GM12891 (cell line): ENCODE measurements at regions not wholly inside any gene's neighbourhood (a gene's known extent, or its start where the extent isn't known, plus 50 kb on each side); places are given as distances from the start of the nearest gene placed in this dataset.

Source experiments
- DNase-seq: peaks from one replicate; pipeline ENCODE4 v3.0.0; 2011; ENCODE audit warnings: low spot score; ENCODE audit not compliant: insufficient read length
- FAIRE-seq: peaks from 2 replicates; lab custom pipeline; 2011; peaks lifted over from hg19 to GRCh38; lab: Jason Lieb, UNC
- PAX5 ChIP-seq: IDR thresholded peaks from 2 replicates; pipeline ENCODE4 v1.6.1; 2011; ENCODE audit warnings: low read length, moderate library complexity, mild to moderate bottlenecking; ENCODE audit not compliant: insufficient read depth, severe bottlenecking
- POLR2A ChIP-seq: IDR thresholded peaks from 2 replicates; pipeline ENCODE4 v1.6.1; 2011; ENCODE audit warnings: low read depth, low read length, control low read depth
- POLR2AphosphoS5 ChIP-seq: IDR thresholded peaks from 2 replicates; pipeline ENCODE4 v1.6.1; 2011; ENCODE audit warnings: low read depth, low read length, control low read depth
- POU2F2 ChIP-seq: IDR thresholded peaks from 2 replicates; pipeline ENCODE4 v1.6.1; 2011; ENCODE audit warnings: low read depth, mild to moderate bottlenecking, control low read depth, low read length, moderate library complexity
- SPI1 ChIP-seq: IDR thresholded peaks from 2 replicates; pipeline ENCODE4 v1.6.1; 2011; ENCODE audit warnings: low read depth, low read length, control low read depth
- TAF1 ChIP-seq: IDR thresholded peaks from 2 replicates; pipeline ENCODE4 v1.6.1; 2011; ENCODE audit warnings: low read depth, low read length, control low read depth

DNA sequence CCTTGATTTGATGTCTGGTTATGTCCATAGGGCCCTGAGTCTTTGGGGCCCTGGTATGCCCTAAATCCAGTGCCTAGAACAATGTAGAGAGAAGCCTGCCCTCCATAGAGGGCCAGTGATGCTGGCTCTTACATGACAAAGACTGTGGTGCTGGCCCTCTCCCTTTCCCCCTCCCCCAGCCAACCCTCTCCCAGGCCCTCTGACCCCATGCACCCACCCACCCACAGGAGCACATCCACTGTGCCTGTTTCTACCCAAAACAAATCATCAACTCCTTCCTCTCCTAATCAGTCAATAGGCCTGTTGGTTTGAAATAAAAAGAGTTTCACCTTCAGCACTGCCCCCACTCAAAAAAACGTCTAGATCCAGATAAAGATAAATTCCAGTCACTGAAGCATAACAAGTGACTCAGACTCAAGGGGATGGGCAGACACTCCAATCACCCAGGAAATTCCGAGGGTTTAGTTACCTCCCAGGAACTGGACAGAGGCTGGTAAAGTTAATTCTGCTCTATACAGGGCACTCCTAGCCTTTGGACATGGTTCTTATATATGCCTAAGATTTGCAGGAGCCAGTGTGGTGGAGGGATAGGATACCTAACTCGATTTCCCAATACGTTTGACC is 144.8 kb upstream of the VANGL1 start:
- no peak for TF ChIP-seq POLR2A
- TF ChIP-seq SPI1 = no peak
- no peak for TF ChIP-seq POLR2AphosphoS5
- TF ChIP-seq TAF1 = no peak
- no peak for TF ChIP-seq PAX5
- TF ChIP-seq POU2F2 = no peak
- FAIRE-seq (no peak), DNase-seq (no peak)

DNA sequence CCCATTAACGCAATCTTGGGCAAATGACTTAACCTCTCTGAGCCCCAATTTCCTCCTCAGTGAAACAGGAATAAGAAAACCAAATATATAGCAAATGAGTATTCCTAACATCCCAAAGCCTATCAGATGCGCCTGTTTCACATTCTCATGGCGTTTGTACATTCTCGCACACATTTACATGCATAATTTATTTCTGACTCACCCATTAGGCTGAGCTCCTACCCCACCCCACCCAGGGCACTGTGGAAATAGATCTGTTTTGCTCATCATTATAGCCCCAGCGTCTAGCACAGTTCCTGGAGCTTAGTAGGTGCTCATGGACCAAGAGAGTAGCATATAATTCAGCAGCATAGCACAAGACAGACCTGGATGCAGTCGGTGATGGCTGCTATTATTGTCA is 146.1 kb upstream of the VANGL1 start:
- no peak for TF ChIP-seq POU2F2
- no peak for TF ChIP-seq PAX5
- TF ChIP-seq POLR2AphosphoS5 = no peak
- TF ChIP-seq SPI1 = no peak
- no peak for TF ChIP-seq POLR2A
- TF ChIP-seq TAF1 = no peak
- DNase-seq (no peak), FAIRE-seq (no peak)

DNA sequence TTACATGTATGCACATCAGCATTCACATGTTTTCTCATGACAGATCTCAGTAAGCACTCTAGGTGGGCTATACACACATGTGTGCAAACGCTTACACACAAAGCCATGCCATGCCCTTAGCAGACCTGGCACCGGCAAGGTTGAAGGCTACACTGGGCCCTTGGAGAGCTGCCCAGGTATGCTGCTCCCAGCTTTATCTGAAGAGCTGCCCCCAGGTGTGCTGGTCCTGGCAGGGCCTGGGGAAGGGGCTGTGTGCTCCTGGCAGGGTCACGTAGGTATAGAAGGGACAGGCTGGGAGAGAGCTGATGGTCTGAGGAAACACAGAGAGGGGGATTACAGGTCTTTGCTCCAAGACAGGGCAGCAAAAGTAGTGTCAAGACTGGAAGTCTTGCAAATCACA is 146.7 kb upstream of the VANGL1 start:
- DNase-seq (no peak), FAIRE-seq (no peak)
- TF ChIP-seq POLR2A = no peak
- TF ChIP-seq SPI1 = no peak
- no peak for TF ChIP-seq POU2F2
- no peak for TF ChIP-seq PAX5
- TF ChIP-seq POLR2AphosphoS5 = no peak
- no peak for TF ChIP-seq TAF1

DNA sequence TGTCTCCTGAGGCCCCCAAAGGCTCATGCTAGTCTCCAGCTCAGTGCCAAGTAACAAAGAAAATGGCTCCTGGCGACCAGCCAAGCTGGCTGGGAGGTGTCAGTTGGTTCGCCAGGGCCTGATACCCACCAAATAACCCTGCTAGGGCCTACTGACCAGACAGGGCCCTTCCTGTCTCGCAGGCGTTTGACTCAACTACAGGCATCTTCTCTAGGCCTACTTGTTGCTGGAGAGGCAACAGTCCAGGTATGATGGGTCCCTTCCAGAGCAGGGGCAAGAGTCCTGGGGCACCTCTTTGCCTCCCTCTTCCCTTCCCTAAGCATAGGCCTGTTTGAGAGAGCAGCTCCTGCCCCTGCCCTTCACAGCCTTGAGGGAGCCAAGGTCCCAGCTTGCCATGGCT is 147.9 kb upstream of the VANGL1 start:
- no peak for TF ChIP-seq POLR2AphosphoS5
- TF ChIP-seq PAX5 = no peak
- TF ChIP-seq POLR2A = no peak
- TF ChIP-seq TAF1 = no peak
- no peak for TF ChIP-seq SPI1
- TF ChIP-seq POU2F2 = no peak
- DNase-seq = no peak
- FAIRE-seq = no peak

DNA sequence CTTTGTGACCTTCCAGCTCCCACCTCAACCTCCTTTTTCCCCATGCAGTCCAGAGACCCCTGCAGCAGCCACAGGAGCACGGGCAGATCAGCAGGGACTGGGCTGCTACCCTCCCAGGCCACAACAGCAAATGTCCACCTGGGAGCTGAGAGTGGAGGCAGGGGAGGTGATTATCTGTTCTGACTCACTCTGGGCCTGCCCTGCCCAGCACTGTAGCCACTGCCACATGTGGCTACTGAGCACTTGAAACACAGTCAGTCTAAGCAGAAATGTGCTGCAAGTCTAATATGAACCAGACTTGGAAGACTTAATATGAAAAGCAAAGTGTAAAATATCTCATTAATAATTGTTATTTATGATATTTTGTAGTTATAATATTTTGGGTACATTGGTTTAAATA is 148.9 kb upstream of the VANGL1 start:
- TF ChIP-seq POU2F2 (no peak), SPI1 (no peak), PAX5 (no peak), POLR2A (no peak), TAF1 (no peak), POLR2AphosphoS5 (no peak)
- DNase-seq (no peak), FAIRE-seq (no peak)

DNA sequence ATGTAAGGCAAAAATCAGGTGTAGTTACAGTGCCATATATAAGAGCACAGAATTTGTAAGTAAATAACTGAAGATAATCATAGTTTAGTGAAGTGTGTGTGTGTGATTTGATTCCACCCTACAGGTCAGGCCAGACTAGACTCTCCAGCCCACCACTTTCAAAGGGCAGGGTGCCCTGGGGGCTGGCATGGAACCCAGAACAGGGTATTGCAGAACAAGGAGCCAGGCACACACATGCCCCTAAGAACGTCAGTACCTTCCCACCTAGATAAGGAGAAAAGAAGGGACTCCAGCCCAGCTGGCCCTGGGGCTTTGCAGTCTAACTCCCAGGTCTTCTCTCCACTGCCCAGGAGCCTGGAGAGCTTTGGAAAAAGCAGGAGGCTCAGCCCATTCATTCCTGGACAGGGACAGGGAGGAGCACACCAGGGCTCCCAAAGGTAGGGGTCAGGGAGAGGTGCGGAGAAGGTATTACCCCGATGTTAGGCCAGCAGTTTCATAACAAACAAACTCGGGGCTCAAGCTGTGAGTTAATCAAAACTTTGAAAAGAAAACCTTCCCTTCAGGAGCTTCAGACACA is 149.7 kb upstream of the VANGL1 start:
- FAIRE-seq (no peak), DNase-seq (no peak)
- TF ChIP-seq PAX5 (no peak), POU2F2 (no peak), TAF1 (no peak), SPI1 (no peak), POLR2A (no peak), POLR2AphosphoS5 (no peak)

DNA sequence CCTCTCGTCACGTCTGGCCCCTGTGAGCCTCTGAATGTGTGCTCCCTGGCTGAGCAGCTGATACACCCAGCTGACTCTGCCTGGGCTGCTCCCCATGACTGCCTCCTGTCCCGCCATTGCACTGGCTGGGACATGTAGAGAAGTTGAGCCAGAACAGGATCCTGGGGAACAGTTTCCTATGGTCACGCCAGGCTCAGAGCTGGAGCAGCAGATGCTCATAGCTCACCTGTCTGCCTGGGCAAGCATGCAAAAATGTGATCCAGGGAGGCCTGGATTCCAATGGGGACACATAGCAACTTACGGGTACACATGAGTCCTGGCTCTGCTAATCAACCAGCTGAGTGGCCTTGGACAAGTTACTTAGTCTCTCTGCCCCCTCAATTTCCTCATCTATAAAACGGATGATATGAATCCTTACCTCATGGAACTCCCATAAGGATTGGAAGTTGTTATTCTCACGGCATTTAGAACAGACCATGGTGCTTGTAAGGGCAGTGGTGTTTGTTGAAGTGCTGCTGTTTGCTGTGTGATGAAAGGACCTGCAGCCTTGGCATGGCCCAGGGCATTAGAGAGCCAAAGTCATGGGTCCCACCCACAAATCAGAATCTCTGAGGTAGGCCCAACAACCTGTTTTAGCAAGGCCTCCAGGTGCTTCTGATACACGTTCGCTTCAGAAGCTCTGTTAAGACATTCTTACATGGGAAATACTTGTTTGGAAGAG is 150.3 kb upstream of the VANGL1 start:
- FAIRE-seq = no peak
- TF ChIP-seq SPI1 (no peak), POLR2AphosphoS5 (no peak), POLR2A (no peak), PAX5 (no peak), TAF1 (no peak), POU2F2 (no peak)
- no peak for DNase-seq

DNA sequence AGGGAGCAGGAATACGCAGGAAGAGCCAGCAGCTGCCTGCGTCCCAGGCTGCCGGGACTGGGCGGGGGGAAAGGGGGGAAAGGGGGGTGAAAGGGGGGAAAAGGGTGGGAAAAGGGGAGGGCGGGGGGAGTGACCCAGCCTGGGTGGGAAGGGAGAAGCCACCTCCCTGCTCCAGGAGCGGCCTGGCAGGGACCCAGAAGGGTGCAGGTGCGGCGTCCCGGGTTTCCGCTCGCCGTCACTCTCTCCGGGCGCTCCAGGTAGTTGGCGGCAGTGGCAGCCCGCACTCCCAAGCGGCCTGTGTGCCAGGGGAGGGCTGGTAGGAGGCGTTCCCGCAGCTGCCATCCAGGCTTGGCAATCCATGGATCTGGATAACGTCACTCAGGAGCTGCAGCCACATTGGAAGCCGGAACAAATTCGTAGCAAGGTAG is 141.0 kb upstream of the NGF start:
- DNase-seq (no peak), FAIRE-seq (no peak)
- TF ChIP-seq TAF1 = no peak
- no peak for TF ChIP-seq POLR2AphosphoS5
- no peak for TF ChIP-seq PAX5
- TF ChIP-seq POLR2A = no peak
- no peak for TF ChIP-seq POU2F2
- no peak for TF ChIP-seq SPI1

DNA sequence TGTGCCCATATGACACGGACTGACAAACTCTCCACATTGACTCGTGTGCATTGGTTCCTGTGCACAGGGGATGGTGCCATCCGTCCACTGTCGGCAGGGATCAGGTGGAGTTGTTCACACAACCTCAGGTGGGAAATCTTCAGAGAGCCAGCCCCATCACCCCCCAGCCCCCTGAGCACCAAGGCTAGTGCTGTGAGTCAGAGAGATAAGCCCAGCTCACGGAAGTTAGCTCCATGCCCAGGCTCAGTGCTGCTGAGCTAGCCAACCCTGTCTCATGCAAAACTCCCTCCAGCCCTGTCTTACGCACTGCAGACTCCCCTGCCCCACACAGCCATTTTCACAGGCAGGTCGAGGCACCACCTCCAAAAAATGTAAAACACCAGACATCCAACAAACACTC is 139.0 kb upstream of the NGF start:
- DNase-seq (no peak), FAIRE-seq (no peak)
- no peak for TF ChIP-seq POU2F2
- no peak for TF ChIP-seq PAX5
- no peak for TF ChIP-seq SPI1
- TF ChIP-seq POLR2AphosphoS5 = no peak
- no peak for TF ChIP-seq TAF1
- no peak for TF ChIP-seq POLR2A

DNA sequence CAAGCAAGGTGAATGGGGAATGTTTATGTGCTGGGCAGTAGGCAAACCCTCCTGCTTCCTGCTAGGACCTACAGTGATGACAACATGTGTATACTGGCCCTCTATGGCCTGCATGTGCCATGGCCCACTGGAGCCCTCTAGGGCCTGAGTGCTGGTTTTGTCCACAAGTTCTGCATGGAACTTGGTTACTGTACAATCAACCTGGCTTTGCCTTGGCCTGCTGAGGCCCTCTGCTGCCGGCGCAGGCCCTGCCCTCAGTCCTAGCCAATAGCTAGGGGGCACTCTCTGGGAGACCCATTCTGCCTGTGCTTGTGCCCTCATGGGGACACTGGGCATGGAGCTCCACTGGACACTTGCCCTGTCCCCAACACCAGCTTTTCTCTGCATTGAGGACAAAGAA is 138.6 kb upstream of the NGF start:
- no peak for FAIRE-seq
- no peak for TF ChIP-seq PAX5
- TF ChIP-seq SPI1 = no peak
- no peak for TF ChIP-seq POLR2A
- no peak for TF ChIP-seq POU2F2
- no peak for TF ChIP-seq TAF1
- no peak for TF ChIP-seq POLR2AphosphoS5
- no peak for DNase-seq
